Right lobe of liver (tissue), 4 donors: ENCODE measurements at regions not wholly inside any gene's neighbourhood (a gene's known extent, or its start where the extent isn't known, plus 50 kb on each side); places are given as distances from the start of the nearest gene placed in this dataset.

ENCODE experiments used
- CTCF ChIP-seq, 4 donors: fragments of 200-600 bp in 3 of 4; fragments of 450-650 bp in 1 of 4; IDR thresholded peaks; one replicate each; pipeline versions ENCODE4 v1.5.1 to v1.8.0; 2016 to 2022; ENCODE audit warnings: antibody characterized with exemption in 4 of 4, mild to moderate bottlenecking in 2 of 4
- POLR2A ChIP-seq: fragments of 450-650 bp; IDR thresholded peaks from one replicate; pipeline ENCODE4 v1.6.1; 2017; ENCODE audit warnings: antibody characterized with exemption, mild to moderate bottlenecking
- donor health status: DM: no; HTN: no; CAD: no.
- donor health status: DM: no; HTN: no; CAD: no.
- donor health status: DM: no; HTN: yes; CAD: no.

- TF ChIP-seq POLR2A = no peak
- TF ChIP-seq CTCF (IDR thresholded peaks at IDR 0.05) = no peak
Observed at GRCh38 chr3:128544190-128544589, 51.2 kb upstream of the GATA2 start.
